Bronchial epithelial cell (primary cell): ENCODE measurements at regions not wholly inside any gene's neighbourhood (a gene's known extent, or its start where the extent isn't known, plus 50 kb on each side); places are given as distances from the start of the nearest gene placed in this dataset.

Experiments
- DNase-seq: peaks from one replicate; pipeline ENCODE4 v3.0.0-alpha.2; 2010; ENCODE audit warnings: low read depth
- FAIRE-seq: peaks from 2 replicates; lab custom pipeline; 2011; peaks lifted over from hg19 to GRCh38; lab: Jason Lieb, UNC
- H3K27me3 ChIP-seq: 2 replicates; pipeline ENCODE4 v1.5.1; 2011; ENCODE audit warnings: low read length; ENCODE audit not compliant: control insufficient read depth, insufficient read depth
- H3K36me3 ChIP-seq: 2 replicates; pipeline ENCODE4 v1.5.1; 2011; ENCODE audit warnings: low read length; ENCODE audit not compliant: control insufficient read depth, insufficient read depth
- H3K4me3 ChIP-seq: 2 replicates; pipeline ENCODE4 v1.5.1; 2011; ENCODE audit warnings: mild to moderate bottlenecking, low read depth, low read length, control low read depth
- TF ChIP-seq, protein P1 (sequence below): IDR thresholded peaks from 2 replicates; pipeline ENCODE4 v1.5.1; 2011; ENCODE audit warnings: mild to moderate bottlenecking, moderate library complexity, low read length, control low read depth, inconsistent platforms; ENCODE audit not compliant: insufficient read depth, severe bottlenecking

DNA sequence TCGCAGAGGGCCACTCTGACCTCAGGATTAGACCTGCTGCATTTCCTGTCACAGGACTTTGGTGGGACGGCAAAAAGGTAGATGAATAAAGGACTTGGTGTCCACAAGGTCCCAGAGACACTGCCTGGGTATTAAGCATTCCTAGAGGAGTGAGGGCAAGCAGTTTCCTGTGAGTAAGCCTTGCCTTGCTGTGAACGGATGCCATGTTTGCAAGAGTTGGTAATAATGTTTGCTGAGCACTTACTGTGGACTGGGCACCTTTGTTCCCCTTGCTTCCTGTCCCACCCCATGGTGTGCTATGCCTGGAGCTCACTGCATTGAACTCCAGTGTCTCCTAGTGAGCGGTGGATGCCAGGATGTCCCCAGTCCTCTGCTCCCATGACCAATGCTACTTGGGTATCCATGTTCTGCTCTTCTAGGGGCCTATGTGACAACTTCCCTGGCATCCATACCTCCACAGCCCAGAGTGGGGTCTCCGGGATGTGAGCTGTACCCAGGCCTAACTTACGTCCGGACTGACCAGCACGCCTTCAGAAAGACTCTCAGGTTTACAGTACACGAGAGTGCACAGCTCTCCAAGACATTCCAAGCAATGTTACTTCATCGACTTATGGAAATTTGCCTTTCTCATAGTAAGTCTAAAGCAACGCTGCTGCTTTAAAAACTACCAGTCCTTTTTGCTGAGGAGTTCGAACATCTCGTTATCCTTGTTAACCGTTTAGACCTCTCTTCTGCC lies 95.5 kb upstream of the MSX1 start:
- no peak overlapping the region for H3K4me3 ChIP-seq
- no peaks in the 10 kb centered on the region for H3K27me3 ChIP-seq
- H3K36me3 ChIP-seq = no peaks in the 10 kb centered on the region
- peak; percentile 53 for DNase-seq
- FAIRE-seq = peak; percentile 43
- TF ChIP-seq, protein P1, sequence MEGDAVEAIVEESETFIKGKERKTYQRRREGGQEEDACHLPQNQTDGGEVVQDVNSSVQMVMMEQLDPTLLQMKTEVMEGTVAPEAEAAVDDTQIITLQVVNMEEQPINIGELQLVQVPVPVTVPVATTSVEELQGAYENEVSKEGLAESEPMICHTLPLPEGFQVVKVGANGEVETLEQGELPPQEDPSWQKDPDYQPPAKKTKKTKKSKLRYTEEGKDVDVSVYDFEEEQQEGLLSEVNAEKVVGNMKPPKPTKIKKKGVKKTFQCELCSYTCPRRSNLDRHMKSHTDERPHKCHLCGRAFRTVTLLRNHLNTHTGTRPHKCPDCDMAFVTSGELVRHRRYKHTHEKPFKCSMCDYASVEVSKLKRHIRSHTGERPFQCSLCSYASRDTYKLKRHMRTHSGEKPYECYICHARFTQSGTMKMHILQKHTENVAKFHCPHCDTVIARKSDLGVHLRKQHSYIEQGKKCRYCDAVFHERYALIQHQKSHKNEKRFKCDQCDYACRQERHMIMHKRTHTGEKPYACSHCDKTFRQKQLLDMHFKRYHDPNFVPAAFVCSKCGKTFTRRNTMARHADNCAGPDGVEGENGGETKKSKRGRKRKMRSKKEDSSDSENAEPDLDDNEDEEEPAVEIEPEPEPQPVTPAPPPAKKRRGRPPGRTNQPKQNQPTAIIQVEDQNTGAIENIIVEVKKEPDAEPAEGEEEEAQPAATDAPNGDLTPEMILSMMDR = no peak

DNA sequence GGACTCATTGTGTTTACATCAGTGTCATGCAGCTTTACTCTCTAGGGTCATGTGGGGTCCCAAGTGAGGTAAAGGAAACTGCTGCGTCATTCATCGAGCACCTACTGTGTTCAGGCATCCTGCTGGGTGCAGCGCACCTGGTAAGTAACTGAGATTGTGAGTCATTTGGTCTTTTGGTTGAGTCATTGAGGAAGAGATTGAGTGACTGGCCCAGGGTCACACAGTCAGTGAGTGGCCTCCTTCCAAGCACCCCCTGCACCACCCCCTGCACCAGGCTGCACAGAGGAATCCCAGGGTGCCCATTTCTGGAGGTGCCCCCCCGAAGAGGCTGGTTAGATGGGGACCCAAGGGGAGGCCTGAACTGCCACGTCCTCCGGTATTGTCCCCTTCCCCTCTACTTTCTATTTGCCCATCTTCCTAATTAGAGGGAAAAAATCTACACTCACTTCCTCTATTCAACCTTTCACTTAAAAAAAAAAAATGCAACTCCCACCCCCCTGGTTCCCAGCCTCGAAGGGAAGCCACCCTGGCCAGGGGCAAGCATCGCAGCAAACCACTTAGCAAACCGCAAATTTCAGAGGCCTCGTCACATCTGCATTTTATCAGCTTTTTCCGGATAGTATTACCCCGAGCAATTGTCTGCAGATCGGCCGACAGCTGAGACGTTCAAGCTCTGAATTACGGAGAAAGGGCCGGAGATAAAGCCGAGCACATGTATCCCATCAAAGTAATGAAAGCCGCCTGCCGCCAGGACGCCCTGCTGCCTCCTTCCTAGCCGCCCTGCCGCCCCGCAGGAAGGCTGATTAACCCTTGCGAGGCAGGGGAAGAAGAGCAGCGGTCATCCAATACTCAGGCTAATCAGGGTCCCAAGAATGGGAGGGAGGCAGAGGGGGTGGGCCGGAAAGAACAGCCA lies 96.3 kb upstream of the MSX1 start:
- DNase-seq (peak; percentile 85), FAIRE-seq (peak; percentile 85)
- Histone ChIP-seq H3K36me3 (no peaks in the 10 kb centered on the region), H3K27me3 (no peaks in the 10 kb centered on the region), H3K4me3 (no peak overlapping the region)
- TF ChIP-seq, protein P1 = no peak

DNA sequence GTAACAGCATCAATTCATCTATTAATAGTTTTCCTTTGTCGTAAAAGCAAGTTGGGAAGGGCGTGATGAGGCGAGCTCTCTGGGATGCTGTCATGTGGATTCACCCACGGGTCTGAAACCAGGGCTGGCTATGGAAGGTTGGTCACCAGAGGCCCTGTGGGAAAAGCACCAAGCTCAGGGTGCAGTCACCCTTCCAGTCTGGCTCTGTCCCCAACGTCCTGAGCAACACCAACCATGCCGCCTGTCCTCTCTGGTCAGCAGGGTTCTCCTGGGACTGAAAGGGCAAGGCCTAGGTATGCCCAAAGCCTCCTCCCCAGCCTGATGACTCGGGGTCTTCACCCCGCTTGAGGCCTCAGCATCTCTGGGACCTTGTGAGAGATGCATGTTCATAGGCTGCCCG lies 97.2 kb upstream of the MSX1 start:
- DNase-seq (no peak), FAIRE-seq (peak; percentile 64)
- Histone ChIP-seq H3K4me3 (no peak overlapping the region), H3K36me3 (no peaks in the 10 kb centered on the region), H3K27me3 (no peaks in the 10 kb centered on the region)
- TF ChIP-seq, protein P1 = no peak

DNA sequence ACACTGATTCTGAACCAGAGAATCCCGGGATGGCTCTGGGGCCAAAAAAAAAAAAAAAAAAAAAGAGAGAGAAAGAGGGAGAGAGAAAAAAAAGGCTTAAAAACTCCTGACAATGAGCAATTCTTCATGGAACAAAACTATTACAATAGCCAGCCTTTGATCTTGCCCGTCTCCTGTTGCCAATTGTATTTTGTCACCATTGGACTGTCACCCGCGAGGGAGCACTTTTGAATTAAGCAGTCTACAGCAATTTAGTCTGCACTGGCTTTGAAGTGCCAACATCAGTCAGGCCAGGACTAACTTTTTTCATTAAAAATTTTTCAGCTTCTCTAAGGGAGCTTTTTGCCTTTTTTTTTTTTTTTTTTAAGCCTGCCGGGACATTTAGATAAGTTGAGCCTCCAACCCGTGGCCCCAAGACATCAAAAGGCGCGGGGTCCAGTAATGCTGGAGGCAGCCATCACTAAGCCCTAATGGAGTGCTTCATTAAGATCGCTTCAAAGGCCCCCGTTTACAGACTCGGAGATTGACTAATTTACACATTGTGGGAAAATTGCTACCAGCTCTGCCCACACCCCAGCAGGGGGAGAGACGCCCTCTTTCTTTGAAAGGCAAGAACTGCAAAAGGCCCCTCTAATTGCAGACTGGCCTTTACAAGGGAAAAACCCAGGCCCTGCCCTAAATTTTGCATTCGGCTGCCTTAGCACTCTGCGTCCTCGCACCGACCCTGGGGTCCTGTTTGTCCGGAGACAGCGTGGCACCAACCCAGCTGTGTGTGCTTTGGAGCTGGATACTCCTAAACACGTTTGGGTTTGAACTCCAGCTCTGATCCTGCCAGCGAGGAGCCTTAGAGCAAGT lies 98.1 kb upstream of the MSX1 start:
- Histone ChIP-seq H3K27me3 (no peaks in the 10 kb centered on the region), H3K4me3 (no peak overlapping the region), H3K36me3 (no peaks in the 10 kb centered on the region)
- no peak for FAIRE-seq
- no peak for DNase-seq
- TF ChIP-seq, protein P1 = no peak

DNA sequence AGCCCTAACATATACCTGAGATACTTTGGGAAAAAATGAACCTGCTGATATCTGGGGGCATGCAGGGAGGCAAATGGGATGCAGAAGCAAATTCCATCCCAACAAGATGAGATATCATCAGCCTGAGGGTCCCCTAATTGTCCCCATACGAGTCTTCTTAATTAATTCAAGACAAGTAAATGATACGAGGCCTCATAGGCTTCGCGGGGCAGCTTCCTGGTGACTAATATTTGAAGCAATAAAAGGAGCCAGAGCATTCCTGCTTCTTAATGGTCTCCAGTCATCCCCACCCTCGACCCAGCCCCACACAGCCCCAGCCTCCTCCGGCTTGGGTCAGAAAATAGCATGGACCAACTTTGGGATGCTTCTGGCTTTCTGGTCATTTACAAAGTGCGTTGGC lies 99.6 kb upstream of the MSX1 start:
- H3K36me3 ChIP-seq = no peaks in the 10 kb centered on the region
- DNase-seq (no peak), FAIRE-seq (no peak)
- no peaks in the 10 kb centered on the region for H3K27me3 ChIP-seq
- TF ChIP-seq, protein P1 = no peak
- no peak overlapping the region for H3K4me3 ChIP-seq
